ENCODE measurements at regions not wholly inside any gene's neighbourhood (a gene's known extent, or its start where the extent isn't known, plus 50 kb on each side); places are given as distances from the start of the nearest gene placed in this dataset.

DNA sequence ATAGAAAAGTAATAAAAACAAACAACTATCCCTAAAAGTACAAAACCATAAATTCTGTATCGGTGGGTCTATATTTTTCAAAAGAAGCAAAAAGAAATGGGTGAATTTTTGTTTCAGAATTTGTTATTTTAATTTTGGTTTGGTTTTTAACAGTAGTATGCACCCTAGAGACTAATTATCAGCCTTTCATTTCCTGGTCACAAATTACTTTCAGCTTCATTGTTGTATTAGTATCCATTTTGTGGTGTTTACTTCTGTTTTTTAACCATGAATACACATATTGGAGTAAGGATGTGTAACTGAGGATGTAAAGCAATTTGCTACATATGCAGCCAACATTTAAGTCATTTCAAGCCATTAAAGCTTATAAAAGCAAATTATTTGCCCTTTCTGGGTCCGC, 97.8 kb downstream of the LUZP4 start:
- in situ Hi-C loops (cut with MboI; ENCODE audit: low sequenced_read_pairs in 4 of 4), result no loop called here
- ATAC-seq, result no peak

DNA sequence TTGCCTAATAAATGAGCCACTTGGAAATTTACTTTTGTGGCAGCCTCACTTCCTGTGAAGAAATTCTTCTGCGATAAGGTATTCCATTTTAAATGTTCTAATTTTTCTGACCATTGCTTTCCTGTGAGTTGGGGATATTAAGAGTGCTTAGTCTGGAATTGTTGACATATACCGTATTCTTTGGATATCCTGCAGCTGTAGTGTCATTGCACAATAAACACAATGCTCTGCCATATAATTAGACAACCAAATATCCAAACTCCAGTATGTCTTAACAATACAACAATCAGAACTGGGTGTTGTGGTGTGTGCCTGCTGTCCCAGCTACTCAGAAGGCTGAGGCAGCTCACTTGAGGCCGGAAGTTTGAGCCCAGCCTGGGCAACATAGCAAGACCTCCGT, 99.4 kb downstream of the LUZP4 start:
- Histone ChIP-seq H3K4me3 (no peak overlapping the region), H3K36me3 (no peaks in the 10 kb centered on the region), H3K4me1 (no peaks in the 10 kb centered on the region), H3K9me3 (no peaks in the 10 kb centered on the region), H3K27ac (no peak overlapping the region), H3K27me3 (no peaks in the 10 kb centered on the region)
- DNase-seq (no peak), ATAC-seq (no peak)
- intact Hi-C loops (cut with DNase I; ENCODE audit: low total_unique reads), result no loop called here
- in situ Hi-C loops (cut with MboI; ENCODE audit: low sequenced_read_pairs in 4 of 4), result no loop called here
- TF ChIP-seq, protein P1, sequence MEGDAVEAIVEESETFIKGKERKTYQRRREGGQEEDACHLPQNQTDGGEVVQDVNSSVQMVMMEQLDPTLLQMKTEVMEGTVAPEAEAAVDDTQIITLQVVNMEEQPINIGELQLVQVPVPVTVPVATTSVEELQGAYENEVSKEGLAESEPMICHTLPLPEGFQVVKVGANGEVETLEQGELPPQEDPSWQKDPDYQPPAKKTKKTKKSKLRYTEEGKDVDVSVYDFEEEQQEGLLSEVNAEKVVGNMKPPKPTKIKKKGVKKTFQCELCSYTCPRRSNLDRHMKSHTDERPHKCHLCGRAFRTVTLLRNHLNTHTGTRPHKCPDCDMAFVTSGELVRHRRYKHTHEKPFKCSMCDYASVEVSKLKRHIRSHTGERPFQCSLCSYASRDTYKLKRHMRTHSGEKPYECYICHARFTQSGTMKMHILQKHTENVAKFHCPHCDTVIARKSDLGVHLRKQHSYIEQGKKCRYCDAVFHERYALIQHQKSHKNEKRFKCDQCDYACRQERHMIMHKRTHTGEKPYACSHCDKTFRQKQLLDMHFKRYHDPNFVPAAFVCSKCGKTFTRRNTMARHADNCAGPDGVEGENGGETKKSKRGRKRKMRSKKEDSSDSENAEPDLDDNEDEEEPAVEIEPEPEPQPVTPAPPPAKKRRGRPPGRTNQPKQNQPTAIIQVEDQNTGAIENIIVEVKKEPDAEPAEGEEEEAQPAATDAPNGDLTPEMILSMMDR (IDR thresholded peaks at IDR 0.05 in 4 of 5, conservative IDR thresholded peaks at IDR 0.05 in 1 of 5), result no peak
- no peak for TF ChIP-seq POLR2A (IDR thresholded peaks at IDR 0.05)

More for the DNA sequence above, 97.8 kb downstream of the LUZP4 start:
- TF ChIP-seq, protein P1 (IDR thresholded peaks at IDR 0.05 in 4 of 5, conservative IDR thresholded peaks at IDR 0.05 in 1 of 5), result no peak
- no peak for TF ChIP-seq POLR2A (IDR thresholded peaks at IDR 0.05)
- DNase-seq, result no peak
- no peaks in the 10 kb centered on the region for H3K4me1 ChIP-seq
- intact Hi-C loops (cut with DNase I; ENCODE audit: low total_unique reads), result no loop called here
- H3K9me3 ChIP-seq, result no peaks in the 10 kb centered on the region
- H3K27ac ChIP-seq, result no peak overlapping the region
- no peaks in the 10 kb centered on the region for H3K36me3 ChIP-seq
- no peaks in the 10 kb centered on the region for H3K27me3 ChIP-seq
- H3K4me3 ChIP-seq, result no peak overlapping the region

DNA sequence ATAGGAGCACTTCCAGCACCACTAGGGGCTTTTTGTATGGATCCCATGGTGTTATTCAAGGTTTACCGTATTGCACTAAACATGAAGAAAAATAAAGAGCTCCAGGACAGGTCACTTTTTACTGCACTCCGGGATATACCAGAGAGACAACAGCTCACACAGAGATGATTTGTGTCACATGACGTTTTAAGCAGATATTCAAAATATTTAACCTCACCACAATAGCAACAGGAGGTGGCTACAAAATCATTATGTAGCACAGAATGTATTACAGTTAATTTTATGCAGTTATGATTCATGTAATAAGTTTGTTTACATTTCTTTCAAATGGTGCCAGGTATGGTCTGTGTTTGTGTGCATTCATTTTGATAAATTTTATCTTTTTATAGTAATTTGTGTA, 100.6 kb downstream of the LUZP4 start:
- H3K36me3 ChIP-seq, result no peaks in the 10 kb centered on the region
- no peak overlapping the region for H3K4me3 ChIP-seq
- H3K27me3 ChIP-seq, result no peaks in the 10 kb centered on the region
- intact Hi-C loops (cut with DNase I; ENCODE audit: low total_unique reads), result no loop called here
- TF ChIP-seq, protein P1 (IDR thresholded peaks at IDR 0.05 in 4 of 5, conservative IDR thresholded peaks at IDR 0.05 in 1 of 5), result no peak
- no peak for TF ChIP-seq POLR2A (IDR thresholded peaks at IDR 0.05)
- H3K9me3 ChIP-seq, result no peaks in the 10 kb centered on the region
- H3K27ac ChIP-seq, result no peak overlapping the region
- no peak for ATAC-seq
- no peak for DNase-seq
- no peaks in the 10 kb centered on the region for H3K4me1 ChIP-seq
- in situ Hi-C loops (cut with MboI; ENCODE audit: low sequenced_read_pairs in 4 of 4), result no loop called here

DNA sequence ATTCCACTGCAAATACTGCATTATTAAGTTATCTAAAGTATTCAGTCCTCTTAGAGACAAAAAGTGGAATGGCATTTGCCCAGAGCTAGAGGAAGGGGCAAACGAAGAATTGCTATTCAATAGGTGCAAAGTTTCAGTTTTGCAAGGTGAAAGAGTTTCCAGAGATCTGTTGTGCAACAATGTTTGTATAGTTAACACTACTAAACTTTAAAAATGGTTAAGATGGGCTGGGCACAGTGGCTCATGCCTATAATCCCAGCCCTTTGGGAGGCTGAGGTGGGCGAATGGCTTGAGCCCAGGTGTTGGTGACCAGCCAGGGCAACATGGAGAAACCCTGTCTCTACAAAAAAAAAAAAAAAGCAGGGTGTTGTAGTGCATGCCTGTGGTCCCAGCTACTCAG, 102.5 kb downstream of the LUZP4 start:
- TF ChIP-seq POLR2A (IDR thresholded peaks at IDR 0.05), result no peak
- TF ChIP-seq, protein P1 (IDR thresholded peaks at IDR 0.05 in 4 of 5, conservative IDR thresholded peaks at IDR 0.05 in 1 of 5), result no peak
- ATAC-seq (no peak), DNase-seq (no peak)
- no peaks in the 10 kb centered on the region for H3K36me3 ChIP-seq
- in situ Hi-C loops (cut with MboI; ENCODE audit: low sequenced_read_pairs in 4 of 4), result no loop called here
- H3K9me3 ChIP-seq, result no peaks in the 10 kb centered on the region
- H3K4me1 ChIP-seq, result no peaks in the 10 kb centered on the region
- intact Hi-C loops (cut with DNase I; ENCODE audit: low total_unique reads), result no loop called here
- no peak overlapping the region for H3K4me3 ChIP-seq
- no peak overlapping the region for H3K27ac ChIP-seq
- H3K27me3 ChIP-seq, result peaks cover 0 to 7% (median 0%) of the 10 kb centered on the region in 3 donors

DNA sequence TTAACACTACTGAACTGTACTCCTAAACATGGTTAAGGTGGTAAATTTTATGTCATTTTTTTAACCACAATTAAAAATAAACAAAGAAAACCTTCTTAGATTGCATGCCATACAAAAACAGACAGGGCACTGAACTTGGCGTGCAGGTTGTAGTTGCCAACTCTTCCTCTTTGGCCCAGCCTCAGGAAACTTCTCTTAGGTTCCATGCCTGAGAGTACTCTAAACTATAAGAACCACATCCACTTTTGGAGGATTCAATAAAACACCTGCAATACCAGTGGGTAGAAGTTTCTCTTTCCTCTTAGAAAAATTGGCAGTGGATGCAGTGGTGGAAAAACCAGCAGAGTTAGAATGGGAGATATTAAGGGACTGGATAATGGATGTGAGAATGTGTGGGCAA, 103.4 kb downstream of the LUZP4 start:
- no peak for ATAC-seq

More for the DNA sequence above, 103.4 kb downstream of the LUZP4 start:
- Histone ChIP-seq H3K27ac (no peak overlapping the region), H3K36me3 (no peaks in the 10 kb centered on the region), H3K9me3 (no peaks in the 10 kb centered on the region), H3K27me3 (peaks cover 0 to 7% (median 0%) of the 10 kb centered on the region in 3 donors), H3K4me3 (no peak overlapping the region), H3K4me1 (no peaks in the 10 kb centered on the region)
- DNase-seq, result no peak
- no peak for TF ChIP-seq POLR2A (IDR thresholded peaks at IDR 0.05)
- TF ChIP-seq, protein P1 (IDR thresholded peaks at IDR 0.05 in 4 of 5, conservative IDR thresholded peaks at IDR 0.05 in 1 of 5), result no peak
- intact Hi-C loops (cut with DNase I; ENCODE audit: low total_unique reads), result no loop called here
- in situ Hi-C loops (cut with MboI; ENCODE audit: low sequenced_read_pairs in 4 of 4), result no loop called here
